ENCODE measurements at regions not wholly inside any gene's neighbourhood (a gene's known extent, or its start where the extent isn't known, plus 50 kb on each side); places are given as distances from the start of the nearest gene placed in this dataset.

- TF ChIP-seq CTCF (IDR thresholded peaks at IDR 0.05) (no peak), JUNB (IDR thresholded peaks at IDR 0.05) (no peak), RARB (CRISPR knock-in tag; IDR thresholded peaks at IDR 0.05) (no peak), ELK1 (IDR thresholded peaks at IDR 0.05; ENCODE audit: low read depth, low read length) (no peak), HDAC2 (IDR thresholded peaks at IDR 0.05) (no peak), POLR2A (IDR thresholded peaks at IDR 0.05; ENCODE audit: low read length) (no peak), USF2 (IDR thresholded peaks at IDR 0.05) (no peak), NR3C1 (IDR thresholded peaks at IDR 0.05) (no peak), RFX5 (IDR thresholded peaks at IDR 0.05) (no peak), ZNF302 (CRISPR knock-in tag; IDR thresholded peaks at IDR 0.05) (no peak)
Measured at GRCh38 chr16:87228363-87228762, 88.8 kb downstream of the C16orf95 start.

All from A549 (cell line).